Cardiac muscle cell (in vitro differentiated cells and primary cell): ENCODE measurements at regions not wholly inside any gene's neighbourhood (a gene's known extent, or its start where the extent isn't known, plus 50 kb on each side); places are given as distances from the start of the nearest gene placed in this dataset.

Source experiments
- DNase-seq, 2 donors: peaks; one replicate each; pipeline versions ENCODE4 v3.0.0 to v3.0.0-alpha.2; 2010 to 2017; ENCODE audit warnings: low read depth in 1 of 2, low spot score in 1 of 2
- H3K27ac ChIP-seq: fragments of 200-600 bp; sonication (generic); 2 replicates; pipeline ENCODE4 v1.5.1; 2016
- H3K27me3 ChIP-seq: fragments of 200-600 bp; sonication (generic); 2 replicates; pipeline ENCODE4 v1.6.0; 2016; ENCODE audit warnings: control low read depth
- H3K36me3 ChIP-seq: fragments of 200-600 bp; sonication (generic); 2 replicates; pipeline ENCODE4 v1.5.1; 2016; ENCODE audit warnings: control low read depth
- H3K4me1 ChIP-seq: fragments of 200-600 bp; sonication (generic); 2 replicates; pipeline ENCODE4 v1.8.1; 2017; ENCODE audit warnings: low read depth, mild to moderate bottlenecking, mixed run types
- H3K4me3 ChIP-seq: fragments of 200-600 bp; sonication (generic); 2 replicates; pipeline ENCODE4 v1.5.1; 2016; ENCODE audit warnings: mild to moderate bottlenecking
- H3K9me3 ChIP-seq: fragments of 200-600 bp; sonication (generic); 2 replicates; pipeline ENCODE4 v1.5.1; 2017; ENCODE audit warnings: low read depth, mild to moderate bottlenecking, control low read depth
- TF ChIP-seq, protein P1 (sequence below): IDR thresholded peaks from 2 replicates; pipeline ENCODE4 v1.5.1; 2012; ENCODE audit warnings: low read depth, mild to moderate bottlenecking, low read length

DNA sequence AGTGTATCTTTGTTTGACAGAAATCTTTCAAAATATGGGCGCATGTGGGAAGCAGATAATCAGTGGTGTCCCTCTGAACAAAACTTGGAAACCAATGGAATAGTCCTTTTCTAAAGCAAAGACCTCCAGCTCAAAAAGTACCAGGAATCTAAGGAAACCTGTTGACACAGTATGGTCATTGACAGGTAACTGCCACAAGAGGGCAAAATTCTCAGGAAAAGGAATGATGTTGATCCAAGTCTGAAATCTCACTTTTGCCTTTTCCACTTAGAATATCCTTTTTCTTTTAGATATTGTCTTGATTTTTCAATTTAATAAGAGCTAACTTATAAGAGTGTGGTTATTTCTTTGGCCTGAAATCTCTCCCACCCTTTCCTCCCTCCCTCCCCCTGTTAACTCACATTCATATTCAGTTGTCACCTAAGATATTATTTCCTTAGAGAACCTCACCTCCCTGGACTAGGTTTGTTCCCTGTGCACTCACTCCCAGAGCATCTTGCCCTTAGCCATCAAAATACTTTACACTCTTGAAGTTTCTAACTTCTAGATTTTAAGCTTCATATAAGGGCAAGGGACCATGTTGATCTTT lies 59.0 kb upstream of the BARX1 start:
- H3K4me1 ChIP-seq = no peaks in the 10 kb centered on the region
- H3K9me3 ChIP-seq = no peaks in the 10 kb centered on the region
- DNase-seq = peak; percentile 52 to 71
- no peak overlapping the region for H3K4me3 ChIP-seq
- no peaks in the 10 kb centered on the region for H3K27me3 ChIP-seq
- H3K27ac ChIP-seq = no peak overlapping the region
- TF ChIP-seq, protein P1, sequence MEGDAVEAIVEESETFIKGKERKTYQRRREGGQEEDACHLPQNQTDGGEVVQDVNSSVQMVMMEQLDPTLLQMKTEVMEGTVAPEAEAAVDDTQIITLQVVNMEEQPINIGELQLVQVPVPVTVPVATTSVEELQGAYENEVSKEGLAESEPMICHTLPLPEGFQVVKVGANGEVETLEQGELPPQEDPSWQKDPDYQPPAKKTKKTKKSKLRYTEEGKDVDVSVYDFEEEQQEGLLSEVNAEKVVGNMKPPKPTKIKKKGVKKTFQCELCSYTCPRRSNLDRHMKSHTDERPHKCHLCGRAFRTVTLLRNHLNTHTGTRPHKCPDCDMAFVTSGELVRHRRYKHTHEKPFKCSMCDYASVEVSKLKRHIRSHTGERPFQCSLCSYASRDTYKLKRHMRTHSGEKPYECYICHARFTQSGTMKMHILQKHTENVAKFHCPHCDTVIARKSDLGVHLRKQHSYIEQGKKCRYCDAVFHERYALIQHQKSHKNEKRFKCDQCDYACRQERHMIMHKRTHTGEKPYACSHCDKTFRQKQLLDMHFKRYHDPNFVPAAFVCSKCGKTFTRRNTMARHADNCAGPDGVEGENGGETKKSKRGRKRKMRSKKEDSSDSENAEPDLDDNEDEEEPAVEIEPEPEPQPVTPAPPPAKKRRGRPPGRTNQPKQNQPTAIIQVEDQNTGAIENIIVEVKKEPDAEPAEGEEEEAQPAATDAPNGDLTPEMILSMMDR = peak; percentile 67
- H3K36me3 ChIP-seq = no peaks in the 10 kb centered on the region

DNA sequence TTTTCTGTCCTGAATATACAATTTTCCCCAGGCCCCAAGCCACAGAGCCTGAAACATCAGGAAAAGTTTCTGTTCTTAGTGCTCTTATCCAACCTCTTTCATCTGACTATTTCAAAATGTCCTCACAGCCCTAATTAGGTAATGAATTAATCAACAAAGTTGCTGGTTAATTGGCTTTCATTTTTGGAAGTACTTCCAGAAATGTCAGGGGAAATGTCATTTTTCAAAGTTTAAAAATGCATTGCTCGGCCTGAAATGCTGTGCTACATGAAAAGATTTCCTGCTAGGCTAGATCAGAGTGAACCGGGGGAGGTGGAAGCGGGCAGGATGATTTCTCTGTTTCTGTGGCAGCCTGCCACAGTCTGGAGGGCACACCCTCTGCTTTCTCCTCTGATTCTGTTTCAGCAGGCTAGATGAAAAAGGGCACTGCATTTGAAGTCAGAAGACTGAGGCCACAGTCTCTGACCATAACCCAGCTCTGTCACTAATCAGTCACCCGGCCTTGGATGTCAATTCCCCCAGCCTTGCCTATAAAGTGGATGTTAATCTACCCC lies 55.9 kb upstream of the BARX1 start:
- Histone ChIP-seq H3K27me3 (no peaks in the 10 kb centered on the region), H3K36me3 (no peaks in the 10 kb centered on the region), H3K9me3 (no peaks in the 10 kb centered on the region), H3K4me1 (no peaks in the 10 kb centered on the region), H3K27ac (no peak overlapping the region), H3K4me3 (no peak overlapping the region)
- peak in 1 of 2 donors; percentile 52 for DNase-seq
- TF ChIP-seq, protein P1 = no peak

DNA sequence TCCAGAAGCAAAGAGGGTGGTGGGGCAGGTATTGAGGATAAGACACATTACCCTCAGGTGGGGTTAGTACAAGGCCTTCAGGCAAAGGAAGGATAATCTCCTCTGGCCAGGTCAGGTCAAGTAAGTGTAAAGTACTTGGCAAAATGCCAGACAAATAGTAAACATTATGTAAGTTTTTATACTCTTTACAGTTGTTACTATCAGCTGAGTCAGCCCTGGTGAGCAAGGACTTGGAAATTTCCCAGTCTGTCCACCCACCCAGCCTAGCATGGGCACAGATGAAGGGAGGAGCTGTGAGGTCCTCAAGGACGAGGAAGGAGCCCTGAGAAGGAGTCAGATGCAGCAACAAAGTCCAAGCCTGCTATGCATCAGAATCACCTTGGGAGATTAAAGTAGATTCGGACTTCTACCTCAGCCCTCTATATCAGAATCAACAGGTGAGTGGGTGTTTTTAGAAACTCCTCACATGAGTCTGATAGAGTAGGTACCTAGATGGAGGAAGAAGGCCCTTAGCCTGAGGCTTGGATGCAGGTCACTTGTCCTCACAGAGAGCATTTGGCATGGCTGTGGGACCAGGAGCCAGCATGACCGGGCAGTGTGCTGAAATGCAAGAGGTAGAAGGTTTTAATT lies 50.2 kb upstream of the BARX1 start:
- H3K27me3 ChIP-seq = no peaks in the 10 kb centered on the region
- no peaks in the 10 kb centered on the region for H3K9me3 ChIP-seq
- peak in 1 of 2 donors; percentile 69 for DNase-seq
- H3K36me3 ChIP-seq = no peaks in the 10 kb centered on the region
- no peaks in the 10 kb centered on the region for H3K4me1 ChIP-seq
- TF ChIP-seq, protein P1 = no peak
- no peak overlapping the region for H3K4me3 ChIP-seq
- no peak overlapping the region for H3K27ac ChIP-seq
